GM12864 (cell line): ENCODE measurements at regions not wholly inside any gene's neighbourhood (a gene's known extent, or its start where the extent isn't known, plus 50 kb on each side); places are given as distances from the start of the nearest gene placed in this dataset.
"Not testable (repeated sequence)": the region's sequence is repeated elsewhere in the genome, so short reads cannot be mapped to it uniquely, and the experiment has no call there.

Experiments
- DNase-seq: peaks from one replicate; pipeline ENCODE4 v3.0.0-alpha.2; 2011; ENCODE audit warnings: low read depth
- H3K4me3 ChIP-seq: 2 replicates; pipeline ENCODE4 v1.5.1; 2011; ENCODE audit warnings: mild to moderate bottlenecking, low read depth, low read length, control low read depth
- CTCF ChIP-seq: IDR thresholded peaks from 2 replicates; pipeline ENCODE4 v1.5.1; 2011; ENCODE audit warnings: low read depth, mild to moderate bottlenecking, moderate library complexity, low read length, control low read depth, inconsistent platforms; ENCODE audit errors: missing control alignments

GRCh38 chr3:72618739-72619138 is 229.5 kb downstream of the SHQ1 start:
- TF ChIP-seq CTCF, result no peak
- H3K4me3 ChIP-seq, result no peak overlapping the region
- no peak for DNase-seq

DNA sequence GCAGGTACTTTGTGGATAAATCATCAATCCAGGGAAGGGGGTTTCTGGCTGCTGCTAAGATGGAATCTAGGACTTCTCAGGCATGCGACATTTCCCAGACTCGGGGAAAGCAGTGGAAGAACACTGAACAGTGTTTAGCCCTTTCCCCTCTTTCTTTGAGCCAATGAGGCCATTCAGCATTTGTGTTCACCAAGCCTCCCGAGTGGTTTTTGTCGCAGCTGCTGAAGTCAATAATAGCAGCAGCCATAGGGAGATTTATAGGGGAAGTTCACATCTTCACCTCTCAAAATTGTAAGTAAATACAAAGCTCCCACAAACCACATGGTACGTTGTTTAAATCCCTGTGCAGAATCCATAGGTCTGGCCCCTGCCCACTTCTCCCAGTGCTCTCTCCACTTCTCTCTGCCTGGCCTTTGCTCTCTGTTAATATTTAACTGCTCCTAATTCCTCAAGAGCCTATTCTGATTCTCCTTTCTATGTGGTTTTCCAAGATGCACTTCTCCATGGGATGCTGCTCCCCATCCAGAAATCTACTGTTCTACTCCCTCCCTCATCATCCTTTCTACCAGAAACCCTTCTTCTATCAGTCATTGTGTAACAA is 230.7 kb downstream of the SHQ1 start:
- no peak for DNase-seq
- TF ChIP-seq CTCF, result no peak
- no peak overlapping the region for H3K4me3 ChIP-seq

DNA sequence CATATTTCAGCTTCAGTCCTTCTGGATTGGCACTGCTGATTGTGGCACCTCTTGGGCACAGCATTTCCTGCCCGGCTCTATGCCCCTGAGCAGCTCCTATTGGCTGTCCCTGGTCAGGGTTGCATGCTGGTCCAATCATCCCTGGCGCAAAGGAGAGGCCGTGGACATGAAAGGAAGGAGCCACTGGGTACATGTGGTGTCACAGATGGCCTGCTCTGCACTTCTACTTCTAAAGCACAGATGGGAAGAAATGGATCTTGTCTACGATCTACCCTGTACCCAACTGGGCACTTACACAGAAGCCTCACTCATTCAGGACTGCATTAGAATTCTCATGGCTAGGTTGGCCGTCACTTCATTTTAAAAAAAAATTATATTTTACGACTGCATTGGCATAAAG is 232.5 kb downstream of the SHQ1 start:
- no peak for TF ChIP-seq CTCF
- no peak for DNase-seq
- H3K4me3 ChIP-seq, result no peak overlapping the region

- H3K4me3 ChIP-seq, result no peak overlapping the region
- TF ChIP-seq CTCF, result no peak
- DNase-seq, result no peak
Measured at GRCh38 chr3:72615182-72615581, 233.1 kb downstream of the SHQ1 start.

- no peak for TF ChIP-seq CTCF
- no peak overlapping the region for H3K4me3 ChIP-seq
- DNase-seq, result no peak
Measured at GRCh38 chr3:72614394-72615074, 233.7 kb downstream of the SHQ1 start.

DNA sequence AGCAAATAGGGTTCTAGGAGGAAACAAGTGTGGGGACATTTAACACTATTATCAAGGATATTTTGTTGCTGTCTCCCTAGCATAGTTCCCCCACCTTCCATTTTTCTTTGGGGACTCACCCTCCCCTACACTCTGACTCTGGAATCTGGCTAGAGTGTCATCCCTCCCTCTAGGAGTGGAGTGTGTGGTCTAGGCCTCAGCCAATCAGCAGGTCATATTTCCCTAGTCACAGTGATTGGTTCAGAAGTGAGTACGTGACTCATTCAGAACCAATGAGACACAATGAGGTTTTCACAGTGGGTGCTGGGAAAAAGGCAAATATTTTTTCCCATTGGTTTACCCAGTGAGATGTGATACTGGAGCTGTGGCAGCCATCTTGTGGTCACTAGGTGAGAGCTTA is 234.4 kb downstream of the SHQ1 start:
- no peak overlapping the region for H3K4me3 ChIP-seq
- no peak for TF ChIP-seq CTCF

GRCh38 chr3:72609114-72609513 is 239.1 kb downstream of the SHQ1 start:
- H3K4me3 ChIP-seq, DNase-seq: not testable (repeated sequence)

More for the DNA sequence above, 234.4 kb downstream of the SHQ1 start:
- DNase-seq, result no peak
